Vagina (tissue), 2 donors: ENCODE measurements at regions not wholly inside any gene's neighbourhood (a gene's known extent, or its start where the extent isn't known, plus 50 kb on each side); places are given as distances from the start of the nearest gene placed in this dataset.

Experiments used
- DNase-seq, 2 donors: peaks; one replicate each; pipeline ENCODE4 v3.0.0-alpha.2; 2017; ENCODE audit errors: extremely low spot score in 2 of 2
- H3K27ac ChIP-seq: fragments of 200-600 bp; sonication (generic); one replicate; pipeline ENCODE4 v1.5.1; 2019
- H3K27me3 ChIP-seq: fragments of 200-600 bp; sonication (generic); one replicate; pipeline ENCODE4 v1.5.1; 2019
- H3K36me3 ChIP-seq, 2 donors: fragments of 200-600 bp; sonication (generic); one replicate each; pipeline ENCODE4 v1.5.1; 2017 to 2019
- H3K4me1 ChIP-seq: fragments of 200-600 bp; sonication (generic); one replicate; pipeline ENCODE4 v1.5.1; 2019
- H3K4me3 ChIP-seq, 2 donors: fragments of 200-600 bp; sonication (generic); 1 replicate in 1 of 2; 2 replicates in 1 of 2; pipeline ENCODE4 v1.5.1; 2016 to 2019
- H3K9me3 ChIP-seq: fragments of 200-600 bp; sonication (generic); one replicate; pipeline ENCODE4 v1.5.1; 2019
- POLR2A ChIP-seq, 2 donors: fragments of 450-650 bp; IDR thresholded peaks; one replicate each; pipeline ENCODE4 v1.6.1; 2017; ENCODE audit warnings: antibody characterized with exemption in 2 of 2, mild to moderate bottlenecking in 2 of 2, moderate library complexity in 2 of 2
- POLR2AphosphoS5 ChIP-seq, 2 donors: sonication (generic); formaldehyde crosslinking; IDR thresholded peaks; one replicate each; pipeline ENCODE4 v1.9.0; 2017; ENCODE audit warnings: antibody characterized with exemption in 2 of 2, mild to moderate bottlenecking in 2 of 2, low read depth in 1 of 2; ENCODE audit not compliant: insufficient read depth in 1 of 2
- intact Hi-C: fragments of 100-400 bp; cut with DNase I; formaldehyde crosslinking; loops from one replicate; pipeline ENCODE4 v1.15.1; 2023
- TF ChIP-seq, protein P1 (sequence below), 3 experiments: fragments of 450-650 bp in 2 of 3; fragments of 200-600 bp in 1 of 3; sonication (generic) in 1 of 3; IDR thresholded peaks; one replicate each; pipeline ENCODE4 v1.5.1; 2017 to 2019; ENCODE audit warnings: antibody characterized with exemption in 3 of 3, mild to moderate bottlenecking in 2 of 3, moderate library complexity in 2 of 3

DNA sequence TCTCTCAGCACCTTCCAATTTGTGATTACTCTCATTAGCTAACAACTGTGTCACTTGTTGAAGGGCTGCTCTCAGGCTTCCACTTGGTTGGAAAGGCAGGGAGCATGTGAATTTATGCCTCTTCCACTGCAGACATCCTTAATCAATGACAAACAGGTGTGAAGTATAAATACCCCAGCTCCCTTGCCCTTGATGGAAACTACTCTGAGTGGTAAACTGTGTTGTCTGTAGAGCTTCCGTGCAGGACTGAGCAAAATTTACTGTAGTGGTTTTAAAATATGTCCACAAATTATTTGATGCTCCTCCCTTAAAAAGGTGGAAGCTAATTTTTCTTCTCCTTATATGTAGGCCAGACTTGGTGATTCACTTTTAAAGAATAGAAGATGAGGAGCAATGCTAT lies 253.0 kb upstream of the TBX18 start:
- TF ChIP-seq, protein P1, sequence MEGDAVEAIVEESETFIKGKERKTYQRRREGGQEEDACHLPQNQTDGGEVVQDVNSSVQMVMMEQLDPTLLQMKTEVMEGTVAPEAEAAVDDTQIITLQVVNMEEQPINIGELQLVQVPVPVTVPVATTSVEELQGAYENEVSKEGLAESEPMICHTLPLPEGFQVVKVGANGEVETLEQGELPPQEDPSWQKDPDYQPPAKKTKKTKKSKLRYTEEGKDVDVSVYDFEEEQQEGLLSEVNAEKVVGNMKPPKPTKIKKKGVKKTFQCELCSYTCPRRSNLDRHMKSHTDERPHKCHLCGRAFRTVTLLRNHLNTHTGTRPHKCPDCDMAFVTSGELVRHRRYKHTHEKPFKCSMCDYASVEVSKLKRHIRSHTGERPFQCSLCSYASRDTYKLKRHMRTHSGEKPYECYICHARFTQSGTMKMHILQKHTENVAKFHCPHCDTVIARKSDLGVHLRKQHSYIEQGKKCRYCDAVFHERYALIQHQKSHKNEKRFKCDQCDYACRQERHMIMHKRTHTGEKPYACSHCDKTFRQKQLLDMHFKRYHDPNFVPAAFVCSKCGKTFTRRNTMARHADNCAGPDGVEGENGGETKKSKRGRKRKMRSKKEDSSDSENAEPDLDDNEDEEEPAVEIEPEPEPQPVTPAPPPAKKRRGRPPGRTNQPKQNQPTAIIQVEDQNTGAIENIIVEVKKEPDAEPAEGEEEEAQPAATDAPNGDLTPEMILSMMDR (IDR thresholded peaks at IDR 0.05), result no peak
- TF ChIP-seq POLR2AphosphoS5 (IDR thresholded peaks at IDR 0.05; ENCODE audit: insufficient read depth in 1 of 2, low read depth in 1 of 2), result no peak
- TF ChIP-seq POLR2A (IDR thresholded peaks at IDR 0.05), result no peak
- Histone ChIP-seq H3K4me3 (no peak overlapping the region), H3K27ac (no peak overlapping the region), H3K27me3 (no peaks in the 10 kb centered on the region), H3K4me1 (no peaks in the 10 kb centered on the region), H3K9me3 (no peaks in the 10 kb centered on the region), H3K36me3 (no peaks in the 10 kb centered on the region)
- intact Hi-C loops, result no loop called here
- no peak for DNase-seq

DNA sequence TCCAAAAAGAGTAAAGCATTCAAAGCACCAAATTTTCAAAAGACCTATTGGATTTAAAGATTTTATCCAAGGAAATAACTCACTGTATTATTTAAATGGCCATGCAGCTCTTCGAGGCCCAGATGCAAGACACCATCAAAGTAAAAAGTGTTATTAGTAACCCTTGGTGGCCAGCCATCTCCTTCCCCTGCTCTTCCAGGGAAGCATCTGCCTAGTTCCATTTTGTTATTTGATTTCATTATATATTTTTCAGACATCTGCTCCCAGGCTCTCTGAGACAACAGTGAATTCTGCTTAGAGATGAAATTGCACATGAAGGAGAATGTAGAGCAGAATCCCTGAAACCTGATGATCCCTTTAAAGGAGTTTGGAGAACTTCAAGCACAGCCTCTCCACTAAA lies 252.3 kb upstream of the TBX18 start:
- H3K27me3 ChIP-seq, result no peaks in the 10 kb centered on the region
- H3K9me3 ChIP-seq, result no peaks in the 10 kb centered on the region
- no peak for TF ChIP-seq POLR2A (IDR thresholded peaks at IDR 0.05)
- TF ChIP-seq, protein P1 (IDR thresholded peaks at IDR 0.05), result no peak
- no peak for TF ChIP-seq POLR2AphosphoS5 (IDR thresholded peaks at IDR 0.05; ENCODE audit: insufficient read depth in 1 of 2, low read depth in 1 of 2)
- intact Hi-C loops, result no loop called here
- H3K4me3 ChIP-seq, result no peak overlapping the region
- H3K27ac ChIP-seq, result no peak overlapping the region
- no peak for DNase-seq
- no peaks in the 10 kb centered on the region for H3K4me1 ChIP-seq
- H3K36me3 ChIP-seq, result no peaks in the 10 kb centered on the region

DNA sequence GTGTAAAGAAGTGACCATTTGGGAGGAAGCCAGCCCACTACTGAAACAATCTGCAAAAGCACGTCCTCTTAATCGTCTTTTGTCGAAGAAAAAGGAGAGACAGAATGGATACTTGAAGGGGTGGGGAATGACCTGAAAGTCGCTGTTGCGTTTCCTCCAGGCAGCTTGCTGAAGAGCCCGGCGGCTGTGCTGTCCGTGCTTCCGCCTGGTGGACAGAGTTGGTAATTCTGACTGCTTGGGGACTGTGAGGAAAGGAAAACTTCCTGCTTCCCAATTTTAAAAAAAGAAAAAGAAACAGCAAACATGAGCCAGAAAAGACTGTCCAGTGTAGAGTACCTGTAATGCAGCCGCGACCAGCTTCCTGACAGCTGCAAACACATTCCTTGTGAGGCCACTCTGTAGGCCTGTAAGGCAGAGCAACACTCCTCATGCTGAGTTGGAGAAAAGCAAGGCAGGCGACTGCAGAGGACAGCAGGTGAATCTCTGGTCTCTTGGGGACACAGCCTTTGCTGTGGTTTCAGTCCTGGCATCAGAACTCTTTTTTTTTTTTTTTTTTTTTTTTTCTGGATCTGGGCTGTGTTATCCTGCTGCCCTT lies 251.1 kb upstream of the TBX18 start:
- intact Hi-C loops, result no loop called here

DNA sequence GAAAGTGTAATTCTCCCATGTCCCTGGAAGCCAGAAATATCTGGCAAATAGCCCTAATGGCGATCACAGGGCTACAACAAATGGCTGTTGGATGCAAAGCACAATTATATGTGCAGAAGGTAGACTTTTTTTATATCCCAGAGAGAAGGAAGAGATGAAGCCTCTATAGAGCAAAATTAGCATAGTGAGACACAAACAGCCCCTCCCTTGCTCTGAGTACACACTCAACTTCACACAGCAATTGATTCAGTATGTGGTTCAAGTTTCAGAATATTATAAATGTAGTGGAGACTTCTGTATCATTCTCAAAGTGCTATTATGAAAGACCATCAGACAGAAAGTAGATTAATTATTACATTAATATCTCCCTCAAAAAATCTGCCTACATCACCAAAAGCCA lies 246.5 kb upstream of the TBX18 start:
- intact Hi-C loops, result no loop called here
- DNase-seq, result no peak
- no peak overlapping the region for H3K27ac ChIP-seq
- H3K4me1 ChIP-seq, result no peaks in the 10 kb centered on the region
- TF ChIP-seq POLR2AphosphoS5 (IDR thresholded peaks at IDR 0.05; ENCODE audit: insufficient read depth in 1 of 2, low read depth in 1 of 2) (no peak), POLR2A (IDR thresholded peaks at IDR 0.05) (no peak)
- TF ChIP-seq, protein P1 (IDR thresholded peaks at IDR 0.05), result no peak
- H3K4me3 ChIP-seq, result no peak overlapping the region
- H3K36me3 ChIP-seq, result no peaks in the 10 kb centered on the region
- H3K9me3 ChIP-seq, result no peaks in the 10 kb centered on the region
- no peaks in the 10 kb centered on the region for H3K27me3 ChIP-seq

More for the DNA sequence above, 251.1 kb upstream of the TBX18 start:
- no peaks in the 10 kb centered on the region for H3K36me3 ChIP-seq
- H3K27ac ChIP-seq, result no peak overlapping the region
- DNase-seq, result no peak
- no peak overlapping the region for H3K4me3 ChIP-seq
- H3K9me3 ChIP-seq, result no peaks in the 10 kb centered on the region
- H3K27me3 ChIP-seq, result no peaks in the 10 kb centered on the region
- no peaks in the 10 kb centered on the region for H3K4me1 ChIP-seq
- TF ChIP-seq, protein P1 (IDR thresholded peaks at IDR 0.05), result peak; percentile 23 to 36 (median 27)
- TF ChIP-seq POLR2AphosphoS5 (IDR thresholded peaks at IDR 0.05; ENCODE audit: insufficient read depth in 1 of 2, low read depth in 1 of 2), result no peak

DNA sequence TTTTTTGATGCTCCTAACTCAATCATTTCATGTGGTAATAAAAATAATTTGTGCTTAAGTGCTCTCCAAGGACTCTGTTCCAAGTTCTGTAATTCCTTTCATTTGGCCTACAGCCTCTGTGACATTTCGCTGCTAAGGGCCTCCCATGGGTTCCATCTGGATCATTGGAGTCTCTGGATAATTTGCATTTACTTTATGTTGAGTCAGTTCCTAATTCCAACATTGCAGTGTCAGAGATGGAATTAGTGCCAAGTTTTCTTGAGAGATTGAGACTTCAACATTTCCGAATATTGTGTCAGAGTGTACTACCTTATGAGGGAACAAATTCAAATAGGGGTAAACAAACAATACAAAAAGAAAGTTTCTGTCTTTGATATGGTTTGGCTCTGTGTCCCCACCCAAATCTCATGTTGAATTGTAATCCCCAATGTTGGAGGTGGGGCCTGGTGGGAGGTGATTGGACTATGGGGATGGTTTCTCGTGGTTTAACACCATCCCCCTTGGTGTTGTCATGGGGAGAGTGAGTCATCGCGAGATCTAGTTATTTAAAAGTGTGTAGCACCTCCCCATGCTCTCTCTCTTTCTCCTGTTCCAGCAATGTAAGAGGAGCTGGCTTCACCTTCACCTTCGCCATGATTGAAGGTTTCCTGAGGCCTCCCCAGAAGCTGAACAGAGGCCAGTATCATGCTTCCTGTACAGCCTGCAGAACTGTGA lies 244.1 kb upstream of the TBX18 start:
- H3K4me1 ChIP-seq, result no peaks in the 10 kb centered on the region
- no peak for TF ChIP-seq POLR2A (IDR thresholded peaks at IDR 0.05)
- TF ChIP-seq, protein P1 (IDR thresholded peaks at IDR 0.05), result no peak
- no peak for TF ChIP-seq POLR2AphosphoS5 (IDR thresholded peaks at IDR 0.05; ENCODE audit: insufficient read depth in 1 of 2, low read depth in 1 of 2)
- no peak overlapping the region for H3K27ac ChIP-seq
- no peaks in the 10 kb centered on the region for H3K27me3 ChIP-seq
- H3K36me3 ChIP-seq, result no peaks in the 10 kb centered on the region
- H3K9me3 ChIP-seq, result no peaks in the 10 kb centered on the region
- intact Hi-C loops, result no loop called here
- no peak overlapping the region for H3K4me3 ChIP-seq
- no peak for DNase-seq
